H9 (cell line): ENCODE measurements at regions not wholly inside any gene's neighbourhood (a gene's known extent, or its start where the extent isn't known, plus 50 kb on each side); places are given as distances from the start of the nearest gene placed in this dataset.

Experiments
- DNase-seq: peaks from one replicate; pipeline ENCODE4 v3.0.0-alpha.2; 2017
- H2AFZ ChIP-seq: one replicate; pipeline ENCODE4 v1.6.1; 2013; ENCODE audit warnings: mild to moderate bottlenecking, low read length, control low read depth, moderate library complexity
- H2AK5ac ChIP-seq: 2 replicates; pipeline ENCODE4 v1.6.1; 2013; ENCODE audit warnings: low read length, control low read depth, mixed read lengths; ENCODE audit not compliant: insufficient read length
- H2BK120ac ChIP-seq: one replicate; pipeline ENCODE4 v1.6.1; 2013; ENCODE audit warnings: low read depth, mild to moderate bottlenecking, low read length, control low read depth, inconsistent platforms; ENCODE audit not compliant: poor library complexity, severe bottlenecking
- H2BK12ac ChIP-seq: 2 replicates; pipeline ENCODE4 v1.6.1; 2013; ENCODE audit warnings: low read length, control low read depth, mixed read lengths, low read depth; ENCODE audit not compliant: insufficient read length
- H2BK15ac ChIP-seq: 2 replicates; pipeline ENCODE4 v1.6.1; 2013; ENCODE audit warnings: low read depth, low read length, control low read depth
- H2BK20ac ChIP-seq: one replicate; pipeline ENCODE4 v1.6.1; 2013; ENCODE audit warnings: low read depth, mild to moderate bottlenecking, low read length, control low read depth, inconsistent platforms; ENCODE audit not compliant: poor library complexity, severe bottlenecking
- H2BK5ac ChIP-seq: 2 replicates; pipeline ENCODE4 v1.6.1; 2013; ENCODE audit warnings: low read length, control low read depth, mixed read lengths; ENCODE audit not compliant: insufficient read length
- H3K14ac ChIP-seq: 2 replicates; pipeline ENCODE4 v1.6.1; 2013; ENCODE audit warnings: low read length, control low read depth; ENCODE audit not compliant: insufficient read depth
- H3K18ac ChIP-seq: 2 replicates; pipeline ENCODE4 v1.6.1; 2013; ENCODE audit warnings: low read depth, mild to moderate bottlenecking, mixed read lengths, low read length, control low read depth; ENCODE audit not compliant: insufficient read length
- H3K23ac ChIP-seq: 2 replicates; pipeline ENCODE4 v1.6.1; 2013; ENCODE audit warnings: low read length, control low read depth, mixed read lengths, low read depth; ENCODE audit not compliant: insufficient read length
- H3K23me2 ChIP-seq: 2 replicates; pipeline ENCODE4 v1.6.1; 2013; ENCODE audit warnings: low read depth, mild to moderate bottlenecking, mixed read lengths, low read length, control low read depth; ENCODE audit not compliant: insufficient read length, poor library complexity, severe bottlenecking
- H3K27ac ChIP-seq: 2 replicates; pipeline ENCODE4 v1.5.1; 2013; ENCODE audit warnings: low read length, control low read depth, mixed read lengths, low read depth; ENCODE audit not compliant: insufficient read length
- H3K27me3 ChIP-seq: 2 replicates; pipeline ENCODE4 v1.6.1; 2013; ENCODE audit warnings: low read length, control low read depth, inconsistent platforms; ENCODE audit not compliant: insufficient read depth
- H3K4ac ChIP-seq: 2 replicates; pipeline ENCODE4 v1.6.1; 2013; ENCODE audit warnings: low read depth, mild to moderate bottlenecking, control low read depth, inconsistent platforms, low read length, moderate library complexity
- H3K4me1 ChIP-seq: 2 replicates; pipeline ENCODE4 v1.6.1; 2013; ENCODE audit warnings: low read length, control low read depth, inconsistent platforms; ENCODE audit not compliant: insufficient read depth
- H3K4me2 ChIP-seq: 2 replicates; pipeline ENCODE4 v1.6.1; 2013; ENCODE audit warnings: low read length, control low read depth, mixed read lengths; ENCODE audit not compliant: insufficient read length, insufficient read depth
- H3K56ac ChIP-seq: 2 replicates; pipeline ENCODE4 v1.6.1; 2013; ENCODE audit warnings: low read depth, mild to moderate bottlenecking, mixed read lengths, low read length, control low read depth; ENCODE audit not compliant: insufficient read length
- H3K79me1 ChIP-seq: 2 replicates; pipeline ENCODE4 v1.6.1; 2013; ENCODE audit warnings: low read depth, mild to moderate bottlenecking, moderate library complexity, low read length, control low read depth, inconsistent platforms; ENCODE audit not compliant: insufficient read depth, poor library complexity, severe bottlenecking
- H3K79me2 ChIP-seq: 2 replicates; pipeline ENCODE4 v1.6.1; 2013; ENCODE audit warnings: low read length, control low read depth, inconsistent platforms; ENCODE audit not compliant: insufficient read depth
- H3K9ac ChIP-seq: 2 replicates; pipeline ENCODE4 v1.6.1; 2013; ENCODE audit warnings: low read length, control low read depth, mixed read lengths; ENCODE audit not compliant: insufficient read length; ENCODE audit errors: extremely low read depth
- H3K9me3 ChIP-seq: one replicate; pipeline ENCODE4 v1.6.1; 2013; ENCODE audit warnings: low read depth, low read length, inconsistent platforms; ENCODE audit not compliant: control insufficient read depth
- H3T11ph ChIP-seq: one replicate; pipeline ENCODE4 v1.6.1; 2013; ENCODE audit warnings: mild to moderate bottlenecking, low read length, control low read depth, inconsistent platforms
- H4K20me1 ChIP-seq: one replicate; pipeline ENCODE4 v1.6.1; 2013; ENCODE audit not compliant: control insufficient read depth, insufficient read length, insufficient read depth
- H4K5ac ChIP-seq: 2 replicates; pipeline ENCODE4 v1.6.1; 2013; ENCODE audit warnings: low read depth, mild to moderate bottlenecking, mixed read lengths, low read length, control low read depth; ENCODE audit not compliant: insufficient read length
- H4K8ac ChIP-seq: replicated peaks from 2 replicates; pipeline ENCODE4 v1.6.1; 2013; ENCODE audit warnings: low read length, control low read depth, mixed read lengths, low read depth; ENCODE audit not compliant: insufficient read length
- H4K91ac ChIP-seq: 2 replicates; pipeline ENCODE4 v1.6.1; 2013; ENCODE audit warnings: low read depth, mild to moderate bottlenecking, moderate library complexity, mixed read lengths, low read length, control low read depth; ENCODE audit not compliant: insufficient read length
- H3K27ac Mint-ChIP-seq, 3 experiments: 2 replicates in 2 of 3; 3 replicates in 1 of 3; pipeline ENCODE4 v1.8.0; 2020 to 2021; ENCODE audit warnings: mixed read lengths in 3 of 3, mild to moderate bottlenecking in 1 of 3, moderate library complexity in 1 of 3
- H3K27me3 Mint-ChIP-seq: 2 replicates; pipeline ENCODE4 v1.8.0; 2021; ENCODE audit warnings: low read depth, mild to moderate bottlenecking, moderate library complexity, mixed read lengths
- H3K36me3 Mint-ChIP-seq, 3 experiments: 2 replicates in 2 of 3; 3 replicates in 1 of 3; pipeline ENCODE4 v1.8.0; 2020 to 2021; ENCODE audit warnings: low read depth in 3 of 3, mixed read lengths in 3 of 3; ENCODE audit not compliant: insufficient read depth in 1 of 3
- H3K4me1 Mint-ChIP-seq, 2 experiments: 2 replicates each; pipeline ENCODE4 v1.8.0; 2020; ENCODE audit warnings: mixed read lengths in 2 of 2
- H3K4me3 Mint-ChIP-seq, 2 experiments: 2 replicates in 1 of 2; 3 replicates in 1 of 2; pipeline ENCODE4 v1.8.0; 2020 to 2021; ENCODE audit warnings: mild to moderate bottlenecking in 2 of 2, mixed read lengths in 2 of 2, moderate library complexity in 1 of 2
- H3K9me3 Mint-ChIP-seq, 2 experiments: 2 replicates in 1 of 2; 3 replicates in 1 of 2; pipeline ENCODE4 v1.8.0; 2020; ENCODE audit warnings: mild to moderate bottlenecking in 2 of 2, mixed read lengths in 2 of 2, moderate library complexity in 1 of 2
- CTCF ChIP-seq: fragments of 200-600 bp; sonication (generic); conservative IDR thresholded peaks from 3 replicates; pipeline ENCODE4 v1.8.0; 2021; ENCODE audit warnings: antibody characterized with exemption, mild to moderate bottlenecking
- WGBS: extraction: QIAGEN DNeasy Blood & Tissue Kit; methylation state at CpG from one replicate; pipeline ENCODE4 v1.1.7; 2013; ENCODE audit warnings: missing lambda C conversion rate, low lambda C conversion rate, mixed read lengths; ENCODE audit not compliant: insufficient read length; ENCODE audit errors: extremely low coverage; 5-methylcytosine and 5-hydroxymethylcytosine counted together

GRCh38 chr7:27466703-27467102, 196.0 kb downstream of the HIBADH start:
- Histone ChIP-seq H2BK12ac (no peak overlapping the region), H2BK120ac (no peak overlapping the region), H3K4me1 (no peaks in the 10 kb centered on the region), H4K91ac (no peak overlapping the region), H2AK5ac (no peak overlapping the region), H2BK20ac (no peak overlapping the region), H4K5ac (no peak overlapping the region), H3K14ac (no peak overlapping the region), H4K8ac (no peak overlapping the region), H3K4ac (no peak overlapping the region), H3K9ac (no peak overlapping the region), H2AFZ (no peak overlapping the region), H3K56ac (no peak overlapping the region), H3K23ac (no peak overlapping the region), H3K79me1 (no peaks in the 10 kb centered on the region), H3K27me3 (no peaks in the 10 kb centered on the region), H2BK5ac (no peak overlapping the region), H3K79me2 (no peaks in the 10 kb centered on the region), H3K4me2 (no peak overlapping the region), H3K23me2 (no peaks in the 10 kb centered on the region), H3T11ph (no peak overlapping the region), H2BK15ac (no peak overlapping the region), H3K18ac (no peak overlapping the region), H4K20me1 (no peaks in the 10 kb centered on the region), H3K9me3 (no peaks in the 10 kb centered on the region), H3K27ac (no peak overlapping the region)
- TF ChIP-seq CTCF = no peak
- H3K36me3 Mint-ChIP-seq = no peaks in the 10 kb centered on the region
- WGBS = no CpG with 5 or more reads among the region's 5 CpGs
- peaks cover 0 to 3% of the 10 kb centered on the region in 2 experiments; a peak in 1 of 5 replicates for H3K9me3 Mint-ChIP-seq
- H3K4me1 Mint-ChIP-seq = peaks cover 2 to 15% of the 10 kb centered on the region in 2 experiments
- H3K27ac Mint-ChIP-seq = no peak overlapping the region
- peaks cover 6% of the 10 kb centered on the region for H3K27me3 Mint-ChIP-seq
- DNase-seq = no peak
- no peak overlapping the region for H3K4me3 Mint-ChIP-seq
